ENCODE measurements at regions not wholly inside any gene's neighbourhood (a gene's known extent, or its start where the extent isn't known, plus 50 kb on each side); places are given as distances from the start of the nearest gene placed in this dataset.

DNA sequence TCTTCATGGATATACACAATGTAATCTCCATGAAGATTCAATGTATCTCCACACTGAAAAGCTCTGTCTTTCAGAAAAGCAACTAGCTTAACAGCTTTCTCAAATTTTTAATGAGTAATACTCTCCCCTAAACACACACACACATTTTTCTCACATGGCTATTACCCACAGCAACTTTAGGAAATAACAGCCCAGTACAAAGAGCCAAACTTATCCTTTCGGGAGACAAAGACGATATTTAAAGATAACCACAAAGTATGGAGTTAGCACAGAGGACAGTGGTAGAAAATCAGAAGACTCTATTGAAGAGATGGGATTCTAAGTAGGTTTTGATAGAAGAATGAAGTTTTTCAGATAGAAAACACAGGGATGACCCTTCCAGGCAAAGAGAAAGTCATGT is 394.9 kb upstream of the TRIB2 start:
- TF ChIP-seq, protein P1, sequence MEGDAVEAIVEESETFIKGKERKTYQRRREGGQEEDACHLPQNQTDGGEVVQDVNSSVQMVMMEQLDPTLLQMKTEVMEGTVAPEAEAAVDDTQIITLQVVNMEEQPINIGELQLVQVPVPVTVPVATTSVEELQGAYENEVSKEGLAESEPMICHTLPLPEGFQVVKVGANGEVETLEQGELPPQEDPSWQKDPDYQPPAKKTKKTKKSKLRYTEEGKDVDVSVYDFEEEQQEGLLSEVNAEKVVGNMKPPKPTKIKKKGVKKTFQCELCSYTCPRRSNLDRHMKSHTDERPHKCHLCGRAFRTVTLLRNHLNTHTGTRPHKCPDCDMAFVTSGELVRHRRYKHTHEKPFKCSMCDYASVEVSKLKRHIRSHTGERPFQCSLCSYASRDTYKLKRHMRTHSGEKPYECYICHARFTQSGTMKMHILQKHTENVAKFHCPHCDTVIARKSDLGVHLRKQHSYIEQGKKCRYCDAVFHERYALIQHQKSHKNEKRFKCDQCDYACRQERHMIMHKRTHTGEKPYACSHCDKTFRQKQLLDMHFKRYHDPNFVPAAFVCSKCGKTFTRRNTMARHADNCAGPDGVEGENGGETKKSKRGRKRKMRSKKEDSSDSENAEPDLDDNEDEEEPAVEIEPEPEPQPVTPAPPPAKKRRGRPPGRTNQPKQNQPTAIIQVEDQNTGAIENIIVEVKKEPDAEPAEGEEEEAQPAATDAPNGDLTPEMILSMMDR (IDR thresholded peaks at IDR 0.05), result no peak
- no peak for TF ChIP-seq POLR2A (IDR thresholded peaks at IDR 0.05)

Measured in right lobe of liver (tissue), 4 donors.